Activated CD8-positive, alpha-beta memory T cell treated with anti-CD3 and anti-CD28 coated beads for 36 hours (primary cell): ENCODE measurements at regions not wholly inside any gene's neighbourhood (a gene's known extent, or its start where the extent isn't known, plus 50 kb on each side); places are given as distances from the start of the nearest gene placed in this dataset.
"Not testable (repeated sequence)": the region's sequence is repeated elsewhere in the genome, so short reads cannot be mapped to it uniquely, and the experiment has no call there.

ENCODE experiments used
- CTCF ChIA-PET: fragments of 350-600 bp; sonication (Branson Sonifier 250); formaldehyde crosslinking; loops from one replicate; lab custom pipeline; 2021; ENCODE audit warnings: antibody characterized with exemption; lab: Charles Lee
- POLR2A ChIA-PET: fragments of 350-600 bp; sonication (Branson Sonifier 250); formaldehyde crosslinking; loops from one replicate; lab custom pipeline; 2021; ENCODE audit warnings: antibody characterized with exemption; lab: Charles Lee

GRCh38 chr7:136480901-136481300 lies 387.6 kb upstream of the CHRM2 start:
- ChIA-PET CTCF (no interaction called here), POLR2A (no interaction called here)

GRCh38 chr7:136479922-136480321 lies 388.5 kb upstream of the CHRM2 start:
- CTCF ChIA-PET = no interaction called here
- POLR2A ChIA-PET = no interaction called here

DNA sequence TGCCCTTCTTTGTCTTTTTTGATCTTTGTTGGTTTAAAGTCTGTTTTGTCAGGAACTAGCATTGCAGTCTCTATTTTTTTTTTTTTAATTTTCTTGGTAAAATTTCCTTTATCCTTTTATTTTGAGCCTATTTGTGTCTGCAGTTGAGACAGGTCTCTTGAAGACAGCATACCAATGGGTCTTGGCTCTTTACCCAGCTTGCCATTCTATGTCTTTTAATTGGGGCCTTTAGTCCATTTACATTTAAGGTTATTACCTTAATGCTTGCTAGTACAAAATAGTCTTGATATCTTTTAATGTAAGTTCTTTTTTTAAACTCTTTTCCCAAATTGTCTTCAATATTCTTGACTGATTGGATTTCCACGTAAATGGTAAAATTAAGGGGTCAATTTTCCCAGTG lies 398.3 kb upstream of the CHRM2 start:
- POLR2A ChIA-PET = no interaction called here
- CTCF ChIA-PET = no interaction called here

GRCh38 chr7:136452949-136453348 lies 415.5 kb upstream of the CHRM2 start:
- POLR2A ChIA-PET = no interaction called here
- CTCF ChIA-PET = no interaction called here

- POLR2A ChIA-PET = no interaction called here
- CTCF ChIA-PET = no interaction called here
Observed at GRCh38 chr7:136446751-136447150, 421.7 kb upstream of the CHRM2 start.

DNA sequence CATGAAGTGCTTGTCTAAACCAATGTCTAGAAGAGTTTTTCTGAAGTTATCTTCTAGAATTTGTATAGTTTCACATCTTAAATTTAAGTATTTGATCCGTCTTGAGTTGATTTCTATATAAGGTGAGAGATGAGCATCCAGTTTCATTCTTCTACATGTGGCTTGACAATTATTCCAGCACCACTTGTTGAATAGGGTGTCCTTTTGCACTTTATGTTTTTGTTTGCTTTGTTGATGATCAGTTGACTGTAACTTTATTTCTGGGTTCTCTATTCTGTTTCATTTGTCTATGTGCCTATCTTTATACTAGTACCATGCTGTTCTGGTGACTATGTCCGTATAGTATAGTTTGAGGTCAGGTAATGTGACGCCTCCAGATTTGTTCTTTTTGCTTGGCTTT lies 426.6 kb upstream of the CHRM2 start:
- POLR2A ChIA-PET = no interaction called here
- CTCF ChIA-PET = no interaction called here

DNA sequence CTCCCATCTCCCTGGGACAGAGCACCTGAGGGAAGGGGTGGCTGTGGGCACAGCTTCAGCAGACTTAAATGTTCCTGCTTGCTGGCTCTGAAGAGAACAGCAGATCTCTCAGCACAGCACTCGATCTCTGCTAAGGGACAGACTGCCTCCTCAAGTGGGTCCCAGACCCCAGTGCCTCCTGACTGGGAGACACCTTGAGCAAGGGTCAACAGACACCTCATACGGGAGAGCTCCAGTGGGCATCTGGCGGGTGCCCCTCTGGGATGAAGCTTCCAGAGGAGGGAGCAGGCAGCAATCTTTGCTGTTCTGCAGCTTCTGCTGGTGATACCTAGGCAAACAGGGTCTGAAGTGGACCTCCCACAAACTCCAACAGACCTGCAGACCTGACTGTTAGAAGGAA lies 436.7 kb upstream of the CHRM2 start:
- CTCF ChIA-PET, POLR2A ChIA-PET: not testable (repeated sequence)

DNA sequence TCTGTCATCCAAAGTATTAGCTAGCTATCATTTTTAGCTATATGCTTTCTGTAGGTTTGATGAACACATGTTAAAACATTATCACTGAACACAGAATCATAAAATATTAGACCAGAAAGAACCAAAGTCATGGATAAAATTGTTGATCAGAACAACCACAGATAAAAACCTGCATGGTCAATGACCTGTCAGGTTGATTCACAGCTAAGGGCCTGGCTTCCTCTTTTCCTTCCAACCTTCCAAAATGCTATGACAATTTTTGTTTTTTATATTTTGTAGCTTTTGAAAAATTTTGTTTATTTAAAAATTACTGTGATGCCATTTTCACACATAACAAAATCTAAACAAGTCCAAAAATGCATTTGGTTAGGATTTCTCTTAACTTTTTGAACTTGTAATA lies 444.4 kb upstream of the CHRM2 start:
- POLR2A ChIA-PET = no interaction called here
- CTCF ChIA-PET = no interaction called here

DNA sequence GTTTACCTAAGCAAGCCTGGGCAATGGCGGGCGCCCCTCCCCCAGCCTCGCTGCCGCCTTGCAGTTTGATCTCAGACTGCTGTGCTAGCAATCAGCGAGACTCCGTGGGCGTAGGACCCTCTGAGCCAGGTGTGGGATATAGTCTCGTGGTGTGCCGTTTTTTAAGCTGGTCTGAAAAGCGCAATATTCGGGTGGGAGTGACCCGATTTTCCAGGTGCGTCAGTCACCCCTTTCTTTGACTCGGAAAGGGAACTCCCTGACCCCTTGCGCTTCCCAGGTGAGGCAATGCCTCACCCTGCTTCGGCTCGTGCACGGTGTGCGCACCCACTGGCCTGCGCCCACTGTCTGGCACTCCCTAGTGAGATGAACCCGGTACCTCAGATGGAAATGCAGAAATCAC lies 442.6 kb upstream of the MTPN start:
- CTCF ChIA-PET, POLR2A ChIA-PET: not testable (repeated sequence)

- ChIA-PET CTCF (no interaction called here), POLR2A (no interaction called here)
Observed at GRCh38 chr7:136412952-136413351, 435.8 kb upstream of the MTPN start.

DNA sequence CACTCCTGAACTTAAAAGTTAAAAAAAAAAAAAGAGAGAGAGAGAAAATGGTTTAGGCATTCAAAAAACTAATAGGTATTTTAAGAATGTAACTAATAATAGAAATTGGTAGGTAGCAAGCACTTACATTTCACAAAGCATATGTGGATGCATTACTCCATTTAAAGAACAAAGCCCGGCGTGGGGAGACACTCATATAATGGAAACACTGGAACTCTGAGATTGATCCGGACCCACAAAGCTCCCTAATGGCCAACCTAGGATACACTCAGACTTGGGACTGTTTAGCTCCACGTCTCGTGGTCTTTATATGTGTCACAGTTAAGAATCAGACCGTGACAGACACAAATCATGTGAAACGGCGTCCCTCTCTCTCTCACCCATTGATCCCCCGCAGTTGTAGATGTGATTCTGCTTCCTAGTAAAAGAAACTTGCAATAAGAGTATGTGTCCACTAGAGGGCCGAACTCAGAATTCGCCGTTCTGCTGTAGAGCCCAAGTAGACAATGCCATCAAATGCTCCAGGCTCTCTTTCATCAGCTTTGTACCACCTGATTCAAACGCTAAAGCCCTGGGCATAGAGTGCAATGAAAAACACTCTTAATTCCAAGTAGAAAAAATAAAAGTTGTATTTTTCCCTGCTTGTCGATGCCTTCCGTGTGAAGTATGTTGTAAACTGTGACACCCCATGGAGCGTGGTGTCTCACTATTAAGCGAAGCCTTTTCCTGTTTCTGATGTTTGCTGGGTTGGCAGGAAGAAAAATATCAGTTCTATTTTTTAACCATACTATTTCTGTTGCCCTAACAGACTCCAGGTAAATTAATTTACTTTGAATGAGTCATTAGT lies 429.0 kb upstream of the MTPN start:
- CTCF ChIA-PET = no interaction called here
- POLR2A ChIA-PET = no interaction called here

DNA sequence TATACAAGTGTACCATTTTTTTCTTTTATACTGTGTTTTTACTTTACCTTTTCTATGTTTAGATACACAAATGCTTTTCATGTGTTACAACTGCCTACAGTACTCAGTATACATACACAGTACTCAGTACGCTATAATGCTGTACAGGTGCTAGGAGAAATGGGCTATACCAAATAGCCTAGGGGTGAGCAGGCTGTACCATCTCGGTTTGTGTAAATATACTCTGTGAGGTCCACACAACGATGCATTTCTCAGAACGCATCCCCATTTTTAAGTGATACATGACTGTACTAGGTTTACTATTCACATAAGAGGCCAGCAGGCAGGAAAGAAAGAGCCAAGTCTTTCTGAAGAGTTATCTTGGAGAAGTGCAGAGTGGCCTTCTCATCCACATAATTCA lies 426.4 kb upstream of the MTPN start:
- CTCF ChIA-PET = no interaction called here
- POLR2A ChIA-PET = no interaction called here

GRCh38 chr7:136400877-136401276 lies 423.7 kb upstream of the MTPN start:
- CTCF ChIA-PET = no interaction called here
- POLR2A ChIA-PET = no interaction called here

DNA sequence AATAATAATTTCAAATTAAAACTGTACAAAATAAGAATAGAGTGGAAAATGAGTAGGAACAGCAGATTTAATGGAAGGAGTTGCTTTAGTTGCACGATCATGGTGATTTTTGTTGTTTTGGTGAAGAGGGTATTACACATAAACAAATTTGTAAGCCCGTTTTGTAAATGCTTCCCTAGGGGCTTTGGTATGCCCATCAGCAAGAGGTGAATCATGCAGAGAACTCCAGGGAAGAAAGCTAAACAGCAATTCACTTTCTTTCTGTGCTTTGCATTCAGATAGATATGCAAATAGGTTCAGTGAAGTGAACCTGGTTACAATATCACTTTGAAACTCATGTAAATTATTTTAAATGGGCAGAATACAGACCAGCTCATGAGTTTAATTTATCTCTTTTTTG lies 422.2 kb upstream of the MTPN start:
- POLR2A ChIA-PET = no interaction called here

GRCh38 chr7:136392856-136393255 lies 415.7 kb upstream of the MTPN start:
- POLR2A ChIA-PET = no interaction called here
- CTCF ChIA-PET = no interaction called here

More for the DNA sequence above, 422.2 kb upstream of the MTPN start:
- CTCF ChIA-PET = no interaction called here

DNA sequence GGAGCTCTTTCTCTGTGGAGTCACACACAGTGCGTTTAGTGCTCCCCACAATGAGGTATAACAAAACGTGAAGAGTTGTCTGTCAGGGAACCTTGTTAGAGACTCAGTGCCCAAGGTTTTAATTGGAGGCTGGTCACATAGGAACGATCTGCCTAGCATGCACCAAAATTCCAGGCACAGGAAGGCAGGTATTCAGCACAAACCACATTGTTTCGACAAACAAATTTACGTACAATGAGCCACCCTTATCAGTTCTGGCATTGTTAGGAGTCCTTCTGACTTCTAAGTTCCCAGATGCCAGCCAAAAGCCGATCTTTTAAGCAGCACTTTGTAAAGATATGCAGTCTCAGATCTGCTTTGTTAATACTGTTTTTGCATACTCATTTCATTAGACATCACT lies 414.2 kb upstream of the MTPN start:
- CTCF ChIA-PET = no interaction called here

DNA sequence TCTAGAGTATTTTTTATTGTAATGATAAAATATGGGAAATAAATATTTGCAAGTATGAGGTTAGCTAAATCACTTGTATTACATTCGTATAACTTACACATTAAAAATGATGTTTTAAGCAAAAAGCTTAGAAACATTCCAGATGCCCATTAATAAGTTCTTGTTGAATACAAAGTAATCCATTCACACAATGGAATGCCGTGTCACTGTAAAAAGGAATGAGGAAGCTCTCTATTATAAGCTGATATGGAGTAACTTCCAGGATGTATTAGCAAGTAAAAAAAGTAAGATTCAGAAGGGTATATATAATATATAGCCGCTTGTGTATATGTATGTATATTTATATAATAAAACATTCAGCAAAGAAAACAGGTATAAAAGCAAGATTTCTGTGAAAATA lies 412.8 kb upstream of the MTPN start:
- ChIA-PET CTCF (no interaction called here), POLR2A (no interaction called here)

More for the DNA sequence above, 414.2 kb upstream of the MTPN start:
- POLR2A ChIA-PET = no interaction called here

DNA sequence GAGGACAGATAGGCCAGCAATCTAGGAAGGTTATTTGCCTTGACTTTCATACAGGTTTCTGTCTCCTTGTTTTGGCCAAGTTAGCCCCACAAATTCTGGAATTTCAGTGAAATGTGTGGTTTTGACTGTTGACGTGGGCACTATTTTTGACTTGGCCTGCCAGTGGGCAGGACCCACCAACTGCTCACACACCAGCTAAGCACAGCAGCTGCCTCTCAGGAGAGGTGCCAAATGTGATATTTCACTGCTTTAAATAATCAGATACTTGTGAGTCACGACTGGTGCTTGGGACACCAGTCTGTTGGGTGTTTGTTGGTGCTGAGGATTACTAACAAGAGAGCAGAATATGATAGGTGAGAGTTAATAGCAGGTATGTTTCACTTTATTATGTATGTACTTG lies 409.7 kb upstream of the MTPN start:
- CTCF ChIA-PET = no interaction called here
- POLR2A ChIA-PET = no interaction called here

DNA sequence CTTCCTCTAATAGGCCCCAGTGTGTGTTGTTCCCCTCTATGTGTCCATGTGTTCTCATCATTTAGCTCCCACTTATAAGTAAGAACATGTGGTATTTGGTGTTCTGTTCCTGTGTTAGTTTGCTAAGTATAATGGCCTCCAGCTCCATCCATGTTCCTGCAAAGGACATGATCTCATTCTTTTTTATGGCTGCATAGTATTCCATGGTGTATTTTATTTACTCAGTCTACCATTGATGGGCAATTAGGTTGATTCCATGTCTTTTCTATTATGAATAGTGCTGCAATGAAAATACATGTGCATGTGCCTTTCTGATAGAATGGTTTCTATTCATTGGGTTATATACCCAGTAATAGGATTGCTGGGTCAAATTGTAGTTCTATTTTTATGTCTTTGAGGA lies 394.2 kb upstream of the MTPN start:
- CTCF ChIA-PET, POLR2A ChIA-PET: not testable (repeated sequence)

DNA sequence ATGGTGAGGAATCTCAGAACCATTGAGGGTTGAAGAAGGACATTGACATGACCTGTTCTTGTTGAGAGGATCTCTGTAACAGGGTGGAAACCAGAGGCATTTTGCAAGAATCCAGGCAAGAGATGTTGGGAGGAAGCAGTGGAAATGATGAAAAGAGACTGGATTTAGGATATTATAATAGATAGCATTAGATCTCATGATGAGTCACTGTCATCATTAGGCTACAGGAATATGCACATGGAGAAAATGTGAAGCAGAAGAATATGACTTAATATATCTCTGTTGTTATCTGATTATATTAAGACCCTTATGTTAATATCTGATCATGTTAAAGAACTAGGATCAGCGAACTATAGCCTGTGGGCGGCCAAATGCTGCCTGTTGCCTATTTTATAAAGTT lies 393.0 kb upstream of the MTPN start:
- CTCF ChIA-PET = no interaction called here
- POLR2A ChIA-PET = no interaction called here

GRCh38 chr7:136369225-136369624 lies 392.1 kb upstream of the MTPN start:
- ChIA-PET CTCF (no interaction called here), POLR2A (no interaction called here)
